Activated T-helper 1 cell treated with anti-CD3 and anti-CD28 coated beads, Interleukin-12 subunit alpha, Interleukin-12 subunit beta, Interleukin-2, Interleukin-4 antibody, amounts not matched to agents 30 ng/mL and 10 ng/mL and 1 ng/mL, durations not matched to agents 14 hours and 24 hours and 36 hours (primary cell): ENCODE measurements at regions not wholly inside any gene's neighbourhood (a gene's known extent, or its start where the extent isn't known, plus 50 kb on each side); places are given as distances from the start of the nearest gene placed in this dataset.

Experiments used
- DNase-seq: peaks from one replicate; pipeline ENCODE4 v3.0.0; 2021; ENCODE audit warnings: low spot score
- H3K27ac Mint-ChIP-seq: one replicate; pipeline ENCODE4 v1.8.0; 2021; ENCODE audit warnings: mild to moderate bottlenecking, mixed read lengths
- H3K27me3 Mint-ChIP-seq: one replicate; pipeline ENCODE4 v1.8.0; 2022; ENCODE audit warnings: mild to moderate bottlenecking, moderate library complexity, mixed read lengths; ENCODE audit not compliant: insufficient read depth
- H3K36me3 Mint-ChIP-seq: one replicate; pipeline ENCODE4 v1.8.0; 2021; ENCODE audit warnings: low read depth, mixed read lengths
- H3K4me1 Mint-ChIP-seq: one replicate; pipeline ENCODE4 v1.8.0; 2021; ENCODE audit warnings: low read depth, mixed read lengths
- H3K4me3 Mint-ChIP-seq: one replicate; pipeline ENCODE4 v1.8.0; 2021; ENCODE audit warnings: mild to moderate bottlenecking, moderate library complexity, mixed read lengths
- H3K9me3 Mint-ChIP-seq: one replicate; pipeline ENCODE4 v1.8.0; 2021; ENCODE audit warnings: mixed read lengths
- intact Hi-C: fragments of 100-400 bp; cut with micrococcal nuclease; formaldehyde crosslinking; loops from one replicate; pipeline ENCODE4 v1.15.1; 2024

GRCh38 chr6:132007474-132008190 lies 56.5 kb upstream of the CCN2 start:
- Mint-ChIP-seq H3K27ac (no peak overlapping the region), H3K4me1 (no peaks in the 10 kb centered on the region)
- DNase-seq = no peak

GRCh38 chr6:132005178-132005577 lies 54.0 kb upstream of the CCN2 start:
- H3K4me3 Mint-ChIP-seq = no peak overlapping the region
- peaks cover 10% of the 10 kb centered on the region for H3K9me3 Mint-ChIP-seq
- DNase-seq = no peak
- intact Hi-C loops = no loop called here
- no peaks in the 10 kb centered on the region for H3K4me1 Mint-ChIP-seq
- H3K27me3 Mint-ChIP-seq = no peaks in the 10 kb centered on the region
- H3K36me3 Mint-ChIP-seq = no peaks in the 10 kb centered on the region
- no peak overlapping the region for H3K27ac Mint-ChIP-seq

More at GRCh38 chr6:132007474-132008190, 56.5 kb upstream of the CCN2 start:
- Mint-ChIP-seq H3K4me3 (no peak overlapping the region), H3K36me3 (no peaks in the 10 kb centered on the region), H3K9me3 (peaks cover 10% of the 10 kb centered on the region), H3K27me3 (no peaks in the 10 kb centered on the region)
- intact Hi-C loops = no loop called here

GRCh38 chr6:132004668-132005067 lies 53.5 kb upstream of the CCN2 start:
- DNase-seq = no peak
- Mint-ChIP-seq H3K36me3 (no peaks in the 10 kb centered on the region), H3K27me3 (no peaks in the 10 kb centered on the region), H3K9me3 (peaks cover 10% of the 10 kb centered on the region), H3K4me3 (no peak overlapping the region), H3K27ac (no peak overlapping the region), H3K4me1 (no peaks in the 10 kb centered on the region)
- intact Hi-C loops = loop anchor here (5.0 kb wide), 1 partner anchor 1823 kb away; no protein-coding TSS in a partner anchor

DNA sequence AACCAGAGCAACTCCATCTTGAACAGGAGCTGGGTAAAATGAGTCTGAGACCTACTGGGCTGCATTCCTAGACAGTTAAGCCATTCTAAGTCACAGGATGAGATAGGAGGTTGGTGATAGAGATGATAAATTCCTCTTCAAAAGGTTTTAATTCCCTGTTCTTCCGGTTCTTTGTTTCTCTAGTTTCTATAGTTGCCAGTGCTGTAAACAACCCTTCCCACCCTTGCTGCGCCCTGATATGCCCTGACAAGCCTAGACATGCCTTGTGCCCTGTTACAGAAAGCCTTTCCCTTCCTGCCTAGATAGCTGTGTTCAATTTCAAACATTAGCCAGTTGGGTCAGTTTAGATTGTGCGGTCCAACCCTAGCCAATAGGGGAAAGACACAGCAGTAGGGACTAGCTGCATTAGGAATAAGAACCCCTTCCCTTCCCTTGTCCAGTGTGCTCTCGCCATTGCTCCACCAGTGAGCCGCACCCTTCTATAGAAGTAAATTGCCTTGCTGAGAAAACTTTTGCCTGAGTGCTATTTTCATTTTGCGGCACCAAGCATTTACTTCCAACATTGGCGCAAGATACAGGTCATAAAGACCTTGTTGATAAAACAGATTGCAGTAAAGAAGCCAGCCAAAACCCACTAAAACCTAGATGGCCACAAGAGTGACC lies 52.5 kb upstream of the CCN2 start:
- Mint-ChIP-seq H3K9me3 (peaks cover 10% of the 10 kb centered on the region), H3K36me3 (no peaks in the 10 kb centered on the region), H3K27me3 (no peaks in the 10 kb centered on the region), H3K27ac (no peak overlapping the region), H3K4me1 (no peaks in the 10 kb centered on the region), H3K4me3 (no peak overlapping the region)
- intact Hi-C loops = loop anchor here (5.0 kb wide), 1 partner anchor 1824 kb away; no protein-coding TSS in a partner anchor
- DNase-seq = no peak
